Thyroid gland (tissue), 4 donors: ENCODE measurements at regions not wholly inside any gene's neighbourhood (a gene's known extent, or its start where the extent isn't known, plus 50 kb on each side); places are given as distances from the start of the nearest gene placed in this dataset.

ENCODE experiments used
- POLR2A ChIP-seq, 2 donors: fragments of 450-650 bp; IDR thresholded peaks; one replicate each; pipeline ENCODE4 v1.6.1; 2017; ENCODE audit warnings: antibody characterized with exemption in 2 of 2, mild to moderate bottlenecking in 2 of 2, moderate library complexity in 1 of 2
- TF ChIP-seq, protein P1 (sequence below), 6 experiments: fragments of 200-600 bp in 3 of 6; fragments of 450-650 bp in 3 of 6; sonication (generic) in 3 of 6; IDR thresholded peaks; one replicate each; pipeline ENCODE4 v1.5.1; 2016 to 2019; ENCODE audit warnings: antibody characterized with exemption in 6 of 6, mild to moderate bottlenecking in 2 of 6, inconsistent platforms in 1 of 6, moderate library complexity in 1 of 6

- TF ChIP-seq, protein P1, sequence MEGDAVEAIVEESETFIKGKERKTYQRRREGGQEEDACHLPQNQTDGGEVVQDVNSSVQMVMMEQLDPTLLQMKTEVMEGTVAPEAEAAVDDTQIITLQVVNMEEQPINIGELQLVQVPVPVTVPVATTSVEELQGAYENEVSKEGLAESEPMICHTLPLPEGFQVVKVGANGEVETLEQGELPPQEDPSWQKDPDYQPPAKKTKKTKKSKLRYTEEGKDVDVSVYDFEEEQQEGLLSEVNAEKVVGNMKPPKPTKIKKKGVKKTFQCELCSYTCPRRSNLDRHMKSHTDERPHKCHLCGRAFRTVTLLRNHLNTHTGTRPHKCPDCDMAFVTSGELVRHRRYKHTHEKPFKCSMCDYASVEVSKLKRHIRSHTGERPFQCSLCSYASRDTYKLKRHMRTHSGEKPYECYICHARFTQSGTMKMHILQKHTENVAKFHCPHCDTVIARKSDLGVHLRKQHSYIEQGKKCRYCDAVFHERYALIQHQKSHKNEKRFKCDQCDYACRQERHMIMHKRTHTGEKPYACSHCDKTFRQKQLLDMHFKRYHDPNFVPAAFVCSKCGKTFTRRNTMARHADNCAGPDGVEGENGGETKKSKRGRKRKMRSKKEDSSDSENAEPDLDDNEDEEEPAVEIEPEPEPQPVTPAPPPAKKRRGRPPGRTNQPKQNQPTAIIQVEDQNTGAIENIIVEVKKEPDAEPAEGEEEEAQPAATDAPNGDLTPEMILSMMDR (IDR thresholded peaks at IDR 0.05): no peak
- no peak for TF ChIP-seq POLR2A (IDR thresholded peaks at IDR 0.05)
These were observed 238.1 kb upstream of the ZWINT start for GRCh38 chr10:56599201-56599600.
